ENCODE measurements at regions not wholly inside any gene's neighbourhood (a gene's known extent, or its start where the extent isn't known, plus 50 kb on each side); places are given as distances from the start of the nearest gene placed in this dataset.
A peak's percentile ranks its signal among the peaks of the same experiment; 100 is the strongest.

- FAIRE-seq (no peak), ATAC-seq (no peak), DNase-seq (no peak)
- TF ChIP-seq CTCF (IDR thresholded peaks at IDR 0.05), result no peak
- 79 to 87% methylated on average over 3 of the region's 3 CpGs for WGBS, 2 donors
- Histone ChIP-seq H3K27ac (no peak overlapping the region), H3K36me3 (no peaks in the 10 kb centered on the region), H3K9me3 (no peaks in the 10 kb centered on the region), H3K4me1 (no peaks in the 10 kb centered on the region), H3K27me3 (no peaks in the 10 kb centered on the region), H3K4me3 (no peak overlapping the region)
- intact Hi-C loops (cut with DNase I), result no loop called here
Measured at GRCh38 chr10:36097696-36098095, 455.6 kb upstream of the FZD8 start.

- intact Hi-C loops (cut with DNase I), result no loop called here
Measured at GRCh38 chr10:36096576-36096975, 454.5 kb upstream of the FZD8 start.

GRCh38 chr10:36094096-36094495 is 452.0 kb upstream of the FZD8 start:
- Histone ChIP-seq H3K4me1 (no peaks in the 10 kb centered on the region), H3K4me3 (no peak overlapping the region), H3K27ac (no peak overlapping the region), H3K36me3 (no peaks in the 10 kb centered on the region), H3K9me3 (no peaks in the 10 kb centered on the region), H3K27me3 (no peaks in the 10 kb centered on the region)
- intact Hi-C loops (cut with DNase I), result no loop called here
- no peak for ATAC-seq
- DNase-seq, result no peak
- TF ChIP-seq CTCF (IDR thresholded peaks at IDR 0.05), result no peak
- FAIRE-seq, result no peak
- WGBS, 2 donors, result 69 to 72% methylated on average over 8 of the region's 8 CpGs

More at GRCh38 chr10:36096576-36096975, 454.5 kb upstream of the FZD8 start:
- no peak overlapping the region for H3K4me3 ChIP-seq
- FAIRE-seq (peak; percentile 29), ATAC-seq (no peak), DNase-seq (no peak)
- no peaks in the 10 kb centered on the region for H3K9me3 ChIP-seq
- H3K27ac ChIP-seq, result no peak overlapping the region
- WGBS, 2 donors, result 67 to 98% methylated on average over 2 of the region's 2 CpGs
- no peak for TF ChIP-seq CTCF (IDR thresholded peaks at IDR 0.05)
- H3K36me3 ChIP-seq, result no peaks in the 10 kb centered on the region
- no peaks in the 10 kb centered on the region for H3K4me1 ChIP-seq
- no peaks in the 10 kb centered on the region for H3K27me3 ChIP-seq

- H3K27ac ChIP-seq, result no peak overlapping the region
- no peak for DNase-seq
- no peak for FAIRE-seq
- H3K4me1 ChIP-seq, result no peaks in the 10 kb centered on the region
- no peaks in the 10 kb centered on the region for H3K27me3 ChIP-seq
- TF ChIP-seq CTCF (IDR thresholded peaks at IDR 0.05), result no peak
- intact Hi-C loops (cut with DNase I), result no loop called here
- H3K4me3 ChIP-seq, result no peak overlapping the region
- no peaks in the 10 kb centered on the region for H3K9me3 ChIP-seq
- H3K36me3 ChIP-seq, result no peaks in the 10 kb centered on the region
- ATAC-seq, result no peak
- 82 to 86% methylated on average over 7 of the region's 7 CpGs for WGBS, 2 donors
Measured at GRCh38 chr10:36092116-36092515, 450.0 kb upstream of the FZD8 start.

GRCh38 chr10:36091007-36091406 is 448.9 kb upstream of the FZD8 start:
- WGBS, 2 donors, result 74 to 84% methylated on average over 3 of the region's 3 CpGs
- intact Hi-C loops (cut with DNase I), result no loop called here
- Histone ChIP-seq H3K36me3 (no peaks in the 10 kb centered on the region), H3K9me3 (no peaks in the 10 kb centered on the region), H3K4me3 (no peak overlapping the region), H3K27ac (no peak overlapping the region), H3K27me3 (no peaks in the 10 kb centered on the region), H3K4me1 (no peaks in the 10 kb centered on the region)
- DNase-seq (no peak), FAIRE-seq (no peak), ATAC-seq (no peak)
- no peak for TF ChIP-seq CTCF (IDR thresholded peaks at IDR 0.05)
